IMR-90 (cell line): ENCODE measurements at regions not wholly inside any gene's neighbourhood (a gene's known extent, or its start where the extent isn't known, plus 50 kb on each side); places are given as distances from the start of the nearest gene placed in this dataset.

Experiments
- ATAC-seq: fragments of 200-7000 bp; cut with Tn5 transposase; 2 replicates; pipeline ENCODE4 v1.9.1; 2020; ENCODE audit warnings: low read depth, mild to moderate bottlenecking, moderate library complexity
- BruUV-seq: library from RNA; stranded (reverse); fragments of 400-500 nt; replicated peaks from 2 replicates; lab custom pipeline; 2021; lab: Mats Ljungman, UMichigan
- CTCF ChIA-PET: fragments of 300-600 bp; formaldehyde crosslinking; extraction: SDS; loops from one replicate; lab custom pipeline; 2021; ENCODE audit warnings: antibody characterized with exemption; lab: Yijun Ruan, JAX
- POLR2A ChIA-PET: fragments of 300-600 bp; sonication (Branson Sonifier 250); formaldehyde crosslinking; loops from one replicate; lab custom pipeline; 2022; ENCODE audit warnings: antibody characterized with exemption; ENCODE audit not compliant: unreplicated experiment; lab: Charles Lee
- DNase-seq: peaks from one replicate; pipeline ENCODE4 v3.0.0; 2013
- H2AFZ ChIP-seq: replicated peaks from 2 replicates; pipeline ENCODE3; 2013; ENCODE audit warnings: low read length, mild to moderate bottlenecking; ENCODE audit not compliant: poor library complexity
- H2AK5ac ChIP-seq: 2 replicates; pipeline ENCODE4 v1.6.1; 2013; ENCODE audit warnings: low read depth, low read length, inconsistent platforms
- H2AK9ac ChIP-seq: replicated peaks from 2 replicates; pipeline ENCODE3; 2013; ENCODE audit warnings: mild to moderate bottlenecking, low read depth, low read length, moderate library complexity; ENCODE audit not compliant: poor library complexity
- H2BK120ac ChIP-seq: 2 replicates; pipeline ENCODE4 v1.6.1; 2013; ENCODE audit warnings: low read depth, low read length, inconsistent platforms
- H2BK15ac ChIP-seq: 3 replicates; pipeline ENCODE4 v1.6.1; 2013; ENCODE audit warnings: low read depth, low read length, inconsistent platforms
- H2BK20ac ChIP-seq: 2 replicates; pipeline ENCODE4 v1.6.1; 2013; ENCODE audit warnings: low read depth, mild to moderate bottlenecking, inconsistent platforms, low read length, moderate library complexity
- H2BK5ac ChIP-seq: 2 replicates; pipeline ENCODE4 v1.6.1; 2013; ENCODE audit warnings: mild to moderate bottlenecking, low read depth, low read length, inconsistent platforms; ENCODE audit not compliant: poor library complexity, severe bottlenecking
- H3K14ac ChIP-seq: replicated peaks from 2 replicates; pipeline ENCODE4 v1.6.1; 2013; ENCODE audit warnings: low read depth, low read length, inconsistent platforms
- H3K18ac ChIP-seq: 2 replicates; pipeline ENCODE4 v1.6.1; 2013; ENCODE audit warnings: low read depth, low read length, control low read depth
- H3K23ac ChIP-seq: 2 replicates; pipeline ENCODE4 v1.6.1; 2013; ENCODE audit warnings: low read depth, low read length, inconsistent platforms
- H3K27ac ChIP-seq: 2 replicates; pipeline ENCODE4 v1.5.1; 2013; ENCODE audit warnings: mild to moderate bottlenecking, control low read depth, low read length; ENCODE audit not compliant: insufficient read depth
- H3K27me3 ChIP-seq: 2 replicates; pipeline ENCODE4 v1.6.1; 2013; ENCODE audit warnings: low read length; ENCODE audit not compliant: control insufficient read depth, insufficient read depth
- H3K36me3 ChIP-seq: 2 replicates; pipeline ENCODE4 v1.6.1; 2013; ENCODE audit warnings: low read length, mixed read lengths; ENCODE audit not compliant: control insufficient read depth, insufficient read depth
- H3K4ac ChIP-seq: 2 replicates; pipeline ENCODE4 v1.6.1; 2013; ENCODE audit warnings: low read depth, low read length, inconsistent platforms
- H3K4me1 ChIP-seq: 2 replicates; pipeline ENCODE4 v1.6.1; 2013; ENCODE audit warnings: low read length, mixed read lengths; ENCODE audit not compliant: control insufficient read depth, insufficient read depth
- H3K4me2 ChIP-seq: 2 replicates; pipeline ENCODE4 v1.6.1; 2013; ENCODE audit warnings: low read depth, mild to moderate bottlenecking, control low read depth, low read length, moderate library complexity
- H3K4me3 ChIP-seq: 2 replicates; pipeline ENCODE4 v1.5.1; 2013; ENCODE audit warnings: low read depth, mild to moderate bottlenecking, control low read depth, low read length, moderate library complexity; ENCODE audit not compliant: insufficient read depth
- H3K56ac ChIP-seq: 2 replicates; pipeline ENCODE4 v1.6.1; 2013; ENCODE audit warnings: low read length, inconsistent platforms; ENCODE audit not compliant: insufficient read depth; ENCODE audit errors: extremely low read depth
- H3K79me1 ChIP-seq, 2 experiments: 2 replicates each; pipeline ENCODE4 v1.6.1; 2013; ENCODE audit warnings: low read length in 2 of 2, inconsistent platforms in 1 of 2, low read depth in 1 of 2
- H3K9ac ChIP-seq: 2 replicates; pipeline ENCODE4 v1.6.1; 2013; ENCODE audit warnings: low read depth, low read length, control low read depth
- H3K9me1 ChIP-seq: 2 replicates; pipeline ENCODE4 v1.6.1; 2013; ENCODE audit warnings: low read length, inconsistent platforms; ENCODE audit not compliant: insufficient read depth
- H3K9me3 ChIP-seq: 2 replicates; pipeline ENCODE4 v1.6.1; 2013; ENCODE audit warnings: low read length; ENCODE audit not compliant: control insufficient read depth, insufficient read depth
- H4K20me1 ChIP-seq: 2 replicates; pipeline ENCODE4 v1.6.1; 2013; ENCODE audit warnings: low read length, inconsistent platforms; ENCODE audit not compliant: insufficient read depth
- H4K5ac ChIP-seq: 2 replicates; pipeline ENCODE4 v1.6.1; 2013; ENCODE audit warnings: mild to moderate bottlenecking, low read depth, low read length, control low read depth
- H4K8ac ChIP-seq, 2 experiments: 2 replicates each; pipeline ENCODE4 v1.6.1; 2013; ENCODE audit warnings: low read depth in 2 of 2, low read length in 2 of 2, control low read depth in 1 of 2, inconsistent platforms in 1 of 2
- H4K91ac ChIP-seq: 2 replicates; pipeline ENCODE4 v1.6.1; 2013; ENCODE audit warnings: low read depth, low read length, inconsistent platforms; ENCODE audit not compliant: insufficient read depth
- BHLHE40 ChIP-seq: fragments of 150-350 bp; IDR thresholded peaks from 2 replicates; pipeline ENCODE4 v1.6.1; 2016; ENCODE audit warnings: mild to moderate bottlenecking, low read depth, low read length
- FOS ChIP-seq: fragments of 150-350 bp; IDR thresholded peaks from 2 replicates; pipeline ENCODE4 v1.6.1; 2016; ENCODE audit warnings: low read depth, low read length
- POLR2A ChIP-seq: IDR thresholded peaks from 2 replicates; pipeline ENCODE4 v1.6.1; 2012; ENCODE audit warnings: mild to moderate bottlenecking, low read depth, low read length
- RCOR1 ChIP-seq: IDR thresholded peaks from 2 replicates; pipeline ENCODE4 v1.6.1; 2012; ENCODE audit warnings: mild to moderate bottlenecking, low read length, improper control_type of control experiment; ENCODE audit not compliant: insufficient replicate concordance
- WGBS, 2 experiments: methylation state at CpG; one replicate each; pipeline versions ENCODE4 v1.1.5 to v1.1.7; 2013; ENCODE audit warnings: missing lambda C conversion rate in 2 of 2; ENCODE audit not compliant: insufficient read length in 1 of 2; ENCODE audit errors: extremely low coverage in 2 of 2; 5-methylcytosine and 5-hydroxymethylcytosine counted together
- dilution Hi-C: fragments of 300-500 bp; cut with HindIII; formaldehyde crosslinking; loops from one replicate; pipeline ENCODE4 v1.14.3; 2018; ENCODE audit warnings: low sequenced_read_pairs; ENCODE audit not compliant: unreplicated experiment
- in situ Hi-C: fragments of 300-500 bp; cut with MboI; formaldehyde crosslinking; loops from 3 replicates; pipeline ENCODE4 v1.14.3; 2019; ENCODE audit warnings: low sequenced_read_pairs, inconsistent platforms, mixed read lengths
- intact Hi-C: fragments of 100-400 bp; cut with micrococcal nuclease; formaldehyde crosslinking; loops from 2 replicates; pipeline ENCODE4 v1.10.0; 2022
- TF ChIP-seq, protein P1 (sequence below): conservative IDR thresholded peaks from 2 replicates; pipeline ENCODE4 v1.5.1; 2012; ENCODE audit warnings: mild to moderate bottlenecking, low read depth, low read length, improper control_type of control experiment
- TF ChIP-seq, protein P2 (sequence below): fragments of 150-350 bp; IDR thresholded peaks from 2 replicates; pipeline ENCODE4 v1.6.1; 2016; ENCODE audit warnings: low read depth, mild to moderate bottlenecking, low read length, moderate library complexity, borderline replicate concordance

DNA sequence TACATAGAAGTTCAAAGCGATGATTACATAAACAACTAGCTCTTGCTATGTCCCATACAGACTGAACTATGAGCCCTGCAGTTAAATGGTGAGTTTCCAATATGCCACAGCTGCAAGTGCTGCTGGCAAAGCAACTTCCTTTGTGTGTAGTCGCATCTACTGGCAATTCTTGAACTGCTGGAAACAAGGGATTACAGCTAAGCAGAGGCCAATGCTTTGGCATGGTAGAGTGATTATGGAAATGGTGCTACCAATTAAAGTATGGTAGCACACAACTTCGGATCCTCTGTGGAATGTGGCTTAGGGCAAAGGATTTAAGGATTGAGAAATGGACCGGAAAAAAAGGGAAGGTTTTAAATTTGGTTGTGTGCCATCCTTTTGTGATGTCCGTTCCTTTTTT lies 856.6 kb downstream of the MAT2B start:
- Histone ChIP-seq H3K18ac (no peak overlapping the region), H3K9me3 (no peaks in the 10 kb centered on the region), H3K4ac (no peak overlapping the region), H3K27me3 (no peaks in the 10 kb centered on the region), H2BK15ac (no peak overlapping the region), H3K9ac (no peak overlapping the region), H3K27ac (no peak overlapping the region), H4K91ac (no peak overlapping the region), H3K4me2 (no peak overlapping the region), H2BK20ac (peak overlapping the region; percentile 11; the same call in 1 of the 2 replicates), H3K23ac (no peak overlapping the region), H3K36me3 (no peaks in the 10 kb centered on the region), H4K20me1 (no peaks in the 10 kb centered on the region), H4K8ac (no peak overlapping the region), H3K14ac (no peak overlapping the region), H2AFZ (no peak overlapping the region), H2BK5ac (no peak overlapping the region), H3K4me1 (peaks cover 6% of the 10 kb centered on the region), H3K4me3 (no peak overlapping the region), H3K79me1 (no peaks in the 10 kb centered on the region), H2AK9ac (no peak overlapping the region), H3K9me1 (peaks cover 9% of the 10 kb centered on the region), H4K5ac (no peak overlapping the region), H3K56ac (no peak overlapping the region), H2AK5ac (no peak overlapping the region; the same call in 1 of the 2 replicates), H2BK120ac (no peak overlapping the region)
- no peak for ATAC-seq
- ChIA-PET CTCF (interaction anchor here (0.7 kb wide), 1 partner anchor 13 kb away, joined by 3 read pairs; no protein-coding TSS in a partner anchor), POLR2A (no interaction called here)
- dilution Hi-C loops, result no loop called here
- WGBS, 2 experiments, result 86% methylated on average over 1 of the region's 5 CpGs; no CpG with 5 or more reads in 1 of the 2 experiments
- in situ Hi-C loops, result no loop called here
- intact Hi-C loops, result no loop called here
- DNase-seq, result no peak
- TF ChIP-seq RCOR1 (no peak), POLR2A (no peak), BHLHE40 (no peak), FOS (no peak)
- TF ChIP-seq, protein P1, sequence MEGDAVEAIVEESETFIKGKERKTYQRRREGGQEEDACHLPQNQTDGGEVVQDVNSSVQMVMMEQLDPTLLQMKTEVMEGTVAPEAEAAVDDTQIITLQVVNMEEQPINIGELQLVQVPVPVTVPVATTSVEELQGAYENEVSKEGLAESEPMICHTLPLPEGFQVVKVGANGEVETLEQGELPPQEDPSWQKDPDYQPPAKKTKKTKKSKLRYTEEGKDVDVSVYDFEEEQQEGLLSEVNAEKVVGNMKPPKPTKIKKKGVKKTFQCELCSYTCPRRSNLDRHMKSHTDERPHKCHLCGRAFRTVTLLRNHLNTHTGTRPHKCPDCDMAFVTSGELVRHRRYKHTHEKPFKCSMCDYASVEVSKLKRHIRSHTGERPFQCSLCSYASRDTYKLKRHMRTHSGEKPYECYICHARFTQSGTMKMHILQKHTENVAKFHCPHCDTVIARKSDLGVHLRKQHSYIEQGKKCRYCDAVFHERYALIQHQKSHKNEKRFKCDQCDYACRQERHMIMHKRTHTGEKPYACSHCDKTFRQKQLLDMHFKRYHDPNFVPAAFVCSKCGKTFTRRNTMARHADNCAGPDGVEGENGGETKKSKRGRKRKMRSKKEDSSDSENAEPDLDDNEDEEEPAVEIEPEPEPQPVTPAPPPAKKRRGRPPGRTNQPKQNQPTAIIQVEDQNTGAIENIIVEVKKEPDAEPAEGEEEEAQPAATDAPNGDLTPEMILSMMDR, result no peak
- TF ChIP-seq, protein P2, sequence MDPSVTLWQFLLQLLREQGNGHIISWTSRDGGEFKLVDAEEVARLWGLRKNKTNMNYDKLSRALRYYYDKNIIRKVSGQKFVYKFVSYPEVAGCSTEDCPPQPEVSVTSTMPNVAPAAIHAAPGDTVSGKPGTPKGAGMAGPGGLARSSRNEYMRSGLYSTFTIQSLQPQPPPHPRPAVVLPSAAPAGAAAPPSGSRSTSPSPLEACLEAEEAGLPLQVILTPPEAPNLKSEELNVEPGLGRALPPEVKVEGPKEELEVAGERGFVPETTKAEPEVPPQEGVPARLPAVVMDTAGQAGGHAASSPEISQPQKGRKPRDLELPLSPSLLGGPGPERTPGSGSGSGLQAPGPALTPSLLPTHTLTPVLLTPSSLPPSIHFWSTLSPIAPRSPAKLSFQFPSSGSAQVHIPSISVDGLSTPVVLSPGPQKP, result no peak
- BruUV-seq, result no TSS peak
